ENCODE measurements at regions not wholly inside any gene's neighbourhood (a gene's known extent, or its start where the extent isn't known, plus 50 kb on each side); places are given as distances from the start of the nearest gene placed in this dataset.

DNA sequence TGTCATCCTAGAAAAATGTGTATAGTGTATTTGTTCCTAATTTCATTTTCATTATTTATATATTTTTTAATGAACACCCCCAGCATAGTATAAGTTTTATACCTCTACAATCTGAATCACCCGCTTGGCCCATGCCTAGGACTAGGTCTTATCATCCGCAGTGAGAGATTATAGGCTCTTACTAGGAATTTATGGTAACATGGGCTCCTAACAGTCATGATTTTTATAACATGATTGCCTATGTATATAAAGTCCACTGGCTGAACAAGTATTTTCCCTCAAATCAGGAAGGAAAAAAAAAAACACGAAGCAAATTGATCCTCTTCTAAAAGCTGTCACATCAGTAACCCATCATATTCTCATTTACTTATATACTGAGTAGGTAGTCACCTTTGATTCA lies 666.1 kb upstream of the NRXN1 start:
- H3K14ac ChIP-seq (ENCODE audit: low read length): no peak overlapping the region
- H3K4me1 ChIP-seq (ENCODE audit: control insufficient read depth in 2 of 2, insufficient read depth in 1 of 2, low read depth in 1 of 2, low read length in 2 of 2): no peaks in the 10 kb centered on the region
- no peak overlapping the region for H3K9ac ChIP-seq (ENCODE audit: low read depth, low read length, poor library complexity)
- H4K8ac ChIP-seq (ENCODE audit: low read depth, low read length): no peak overlapping the region
- H3K79me1 ChIP-seq (ENCODE audit: low read depth, low read length): no peaks in the 10 kb centered on the region
- H3K23ac ChIP-seq (ENCODE audit: low read depth, low read length, poor library complexity): no peak overlapping the region
- H3K18ac ChIP-seq (ENCODE audit: low read length): no peak overlapping the region
- no peak overlapping the region for H3K4me3 ChIP-seq (ENCODE audit: low read length in 2 of 2)
- H3K27me3 ChIP-seq (ENCODE audit: control insufficient read depth in 3 of 3, insufficient read depth in 3 of 3, low read depth in 1 of 3, low read length in 3 of 3): no peaks in the 10 kb centered on the region
- DNase-seq (ENCODE audit: low spot score): no peak
- no peak overlapping the region for H3K4me2 ChIP-seq (ENCODE audit: insufficient read depth, low read length, poor library complexity, severe bottlenecking)
- no peak overlapping the region for H2BK5ac ChIP-seq (ENCODE audit: low read length)
- H2BK15ac ChIP-seq (ENCODE audit: low read length): no peak overlapping the region
- no peak overlapping the region for H2BK12ac ChIP-seq (ENCODE audit: low read length)
- no peak overlapping the region for H2AFZ ChIP-seq (ENCODE audit: low read length)
- no peak overlapping the region for H3K4ac ChIP-seq (ENCODE audit: low read length)
- H3K27ac ChIP-seq (replicated peaks; ENCODE audit: low read length): no peak overlapping the region
- no peak overlapping the region for H2BK120ac ChIP-seq (ENCODE audit: low read depth, low read length)
- H2AK5ac ChIP-seq (ENCODE audit: low read depth, low read length): no peak overlapping the region
- WGBS, 2 donors (ENCODE audit: extremely low coverage in 2 of 2, insufficient read length in 2 of 2, insufficient replicate concordance in 1 of 2): no CpG with 5 or more reads among the region's 3 CpGs
- no peak overlapping the region for H4K91ac ChIP-seq (ENCODE audit: low read depth, low read length, poor library complexity)
- no peaks in the 10 kb centered on the region for H3K36me3 ChIP-seq (replicated peaks in 1 of 2; ENCODE audit: control insufficient read depth in 2 of 2, insufficient read depth in 2 of 2, low read length in 2 of 2)
- no peaks in the 10 kb centered on the region for H3K9me3 ChIP-seq (replicated peaks in 1 of 2; ENCODE audit: control insufficient read depth in 2 of 2, insufficient read depth in 1 of 2, low read depth in 1 of 2, low read length in 2 of 2)

- Histone ChIP-seq H3K14ac (ENCODE audit: low read length) (no peak overlapping the region), H3K4me2 (ENCODE audit: insufficient read depth, low read length, poor library complexity, severe bottlenecking) (no peak overlapping the region), H4K91ac (ENCODE audit: low read depth, low read length, poor library complexity) (no peak overlapping the region), H2BK5ac (ENCODE audit: low read length) (no peak overlapping the region), H3K79me1 (ENCODE audit: low read depth, low read length) (no peaks in the 10 kb centered on the region), H2AK5ac (ENCODE audit: low read depth, low read length) (no peak overlapping the region), H4K8ac (ENCODE audit: low read depth, low read length) (no peak overlapping the region), H3K18ac (ENCODE audit: low read length) (no peak overlapping the region), H3K4me1 (ENCODE audit: control insufficient read depth in 2 of 2, insufficient read depth in 1 of 2, low read depth in 1 of 2, low read length in 2 of 2) (no peaks in the 10 kb centered on the region), H2BK120ac (ENCODE audit: low read depth, low read length) (no peak overlapping the region), H3K23ac (ENCODE audit: low read depth, low read length, poor library complexity) (no peak overlapping the region), H3K4ac (ENCODE audit: low read length) (no peak overlapping the region), H2AFZ (ENCODE audit: low read length) (no peak overlapping the region), H3K36me3 (replicated peaks in 1 of 2; ENCODE audit: control insufficient read depth in 2 of 2, insufficient read depth in 2 of 2, low read length in 2 of 2) (no peaks in the 10 kb centered on the region), H2BK15ac (ENCODE audit: low read length) (no peak overlapping the region), H3K4me3 (ENCODE audit: low read length in 2 of 2) (no peak overlapping the region), H3K27ac (replicated peaks; ENCODE audit: low read length) (no peak overlapping the region), H3K27me3 (ENCODE audit: control insufficient read depth in 3 of 3, insufficient read depth in 3 of 3, low read depth in 1 of 3, low read length in 3 of 3) (no peaks in the 10 kb centered on the region), H3K9ac (ENCODE audit: low read depth, low read length, poor library complexity) (no peak overlapping the region), H2BK12ac (ENCODE audit: low read length) (no peak overlapping the region), H3K9me3 (replicated peaks in 1 of 2; ENCODE audit: control insufficient read depth in 2 of 2, insufficient read depth in 1 of 2, low read depth in 1 of 2, low read length in 2 of 2) (no peaks in the 10 kb centered on the region)
- no peak for DNase-seq (ENCODE audit: low spot score)
- no CpG with 5 or more reads among the region's 5 CpGs for WGBS, 2 donors (ENCODE audit: extremely low coverage in 2 of 2, insufficient read length in 2 of 2, insufficient replicate concordance in 1 of 2)
These were observed 665.2 kb upstream of the NRXN1 start for GRCh38 chr2:51697095-51697494.

GRCh38 chr2:51695531-51695930 lies 663.6 kb upstream of the NRXN1 start:
- no peak overlapping the region for H3K4me2 ChIP-seq (ENCODE audit: insufficient read depth, low read length, poor library complexity, severe bottlenecking)
- no peak overlapping the region for H4K91ac ChIP-seq (ENCODE audit: low read depth, low read length, poor library complexity)

GRCh38 chr2:51693640-51694039 lies 661.7 kb upstream of the NRXN1 start:
- H2BK120ac ChIP-seq (ENCODE audit: low read depth, low read length): no peak overlapping the region
- no peak overlapping the region for H3K9ac ChIP-seq (ENCODE audit: low read depth, low read length, poor library complexity)
- no peaks in the 10 kb centered on the region for H3K36me3 ChIP-seq (replicated peaks in 1 of 2; ENCODE audit: control insufficient read depth in 2 of 2, insufficient read depth in 2 of 2, low read length in 2 of 2)
- H3K18ac ChIP-seq (ENCODE audit: low read length): no peak overlapping the region
- WGBS, 2 donors (ENCODE audit: extremely low coverage in 2 of 2, insufficient read length in 2 of 2, insufficient replicate concordance in 1 of 2): no CpG with 5 or more reads among the region's 1 CpG
- H3K14ac ChIP-seq (ENCODE audit: low read length): no peak overlapping the region
- no peak overlapping the region for H4K8ac ChIP-seq (ENCODE audit: low read depth, low read length)
- H3K4me1 ChIP-seq (ENCODE audit: control insufficient read depth in 2 of 2, insufficient read depth in 1 of 2, low read depth in 1 of 2, low read length in 2 of 2): no peaks in the 10 kb centered on the region
- H2BK5ac ChIP-seq (ENCODE audit: low read length): no peak overlapping the region
- H3K23ac ChIP-seq (ENCODE audit: low read depth, low read length, poor library complexity): no peak overlapping the region
- H4K91ac ChIP-seq (ENCODE audit: low read depth, low read length, poor library complexity): no peak overlapping the region
- H2BK15ac ChIP-seq (ENCODE audit: low read length): no peak overlapping the region
- no peaks in the 10 kb centered on the region for H3K79me1 ChIP-seq (ENCODE audit: low read depth, low read length)
- no peak overlapping the region for H2AK5ac ChIP-seq (ENCODE audit: low read depth, low read length)
- H3K4ac ChIP-seq (ENCODE audit: low read length): no peak overlapping the region
- H3K4me3 ChIP-seq (ENCODE audit: low read length in 2 of 2): no peak overlapping the region
- H3K27ac ChIP-seq (replicated peaks; ENCODE audit: low read length): no peak overlapping the region
- H2BK12ac ChIP-seq (ENCODE audit: low read length): no peak overlapping the region
- no peak for DNase-seq (ENCODE audit: low spot score)
- H3K9me3 ChIP-seq (replicated peaks in 1 of 2; ENCODE audit: control insufficient read depth in 2 of 2, insufficient read depth in 1 of 2, low read depth in 1 of 2, low read length in 2 of 2): no peaks in the 10 kb centered on the region
- no peak overlapping the region for H2AFZ ChIP-seq (ENCODE audit: low read length)
- no peak overlapping the region for H3K4me2 ChIP-seq (ENCODE audit: insufficient read depth, low read length, poor library complexity, severe bottlenecking)
- no peaks in the 10 kb centered on the region for H3K27me3 ChIP-seq (ENCODE audit: control insufficient read depth in 3 of 3, insufficient read depth in 3 of 3, low read depth in 1 of 3, low read length in 3 of 3)

More at GRCh38 chr2:51695531-51695930, 663.6 kb upstream of the NRXN1 start:
- Histone ChIP-seq H2BK5ac (ENCODE audit: low read length) (no peak overlapping the region), H3K23ac (ENCODE audit: low read depth, low read length, poor library complexity) (no peak overlapping the region), H3K36me3 (replicated peaks in 1 of 2; ENCODE audit: control insufficient read depth in 2 of 2, insufficient read depth in 2 of 2, low read length in 2 of 2) (no peaks in the 10 kb centered on the region), H3K14ac (ENCODE audit: low read length) (no peak overlapping the region), H3K27me3 (ENCODE audit: control insufficient read depth in 3 of 3, insufficient read depth in 3 of 3, low read depth in 1 of 3, low read length in 3 of 3) (no peaks in the 10 kb centered on the region), H2AK5ac (ENCODE audit: low read depth, low read length) (no peak overlapping the region), H3K4me3 (ENCODE audit: low read length in 2 of 2) (no peak overlapping the region), H2BK120ac (ENCODE audit: low read depth, low read length) (no peak overlapping the region), H4K8ac (ENCODE audit: low read depth, low read length) (no peak overlapping the region), H3K4me1 (ENCODE audit: control insufficient read depth in 2 of 2, insufficient read depth in 1 of 2, low read depth in 1 of 2, low read length in 2 of 2) (no peaks in the 10 kb centered on the region), H2AFZ (ENCODE audit: low read length) (no peak overlapping the region), H2BK15ac (ENCODE audit: low read length) (no peak overlapping the region), H3K79me1 (ENCODE audit: low read depth, low read length) (no peaks in the 10 kb centered on the region), H3K9me3 (replicated peaks in 1 of 2; ENCODE audit: control insufficient read depth in 2 of 2, insufficient read depth in 1 of 2, low read depth in 1 of 2, low read length in 2 of 2) (no peaks in the 10 kb centered on the region), H2BK12ac (ENCODE audit: low read length) (no peak overlapping the region), H3K27ac (replicated peaks; ENCODE audit: low read length) (no peak overlapping the region), H3K4ac (ENCODE audit: low read length) (no peak overlapping the region), H3K9ac (ENCODE audit: low read depth, low read length, poor library complexity) (no peak overlapping the region), H3K18ac (ENCODE audit: low read length) (no peak overlapping the region)
- WGBS, 2 donors (ENCODE audit: extremely low coverage in 2 of 2, insufficient read length in 2 of 2, insufficient replicate concordance in 1 of 2): no CpG with 5 or more reads among the region's 1 CpG
- no peak for DNase-seq (ENCODE audit: low spot score)

Measured in neuronal stem cell (in vitro differentiated cells).